SK-N-MC (cell line): ENCODE measurements at regions not wholly inside any gene's neighbourhood (a gene's known extent, or its start where the extent isn't known, plus 50 kb on each side); places are given as distances from the start of the nearest gene placed in this dataset.
"Not testable (repeated sequence)": the region's sequence is repeated elsewhere in the genome, so short reads cannot be mapped to it uniquely, and the experiment has no call there.

Experiments used
- EZH2 ChIP-seq: fragments of 200-600 bp; sonication (generic); IDR thresholded peaks from one replicate; pipeline ENCODE4 v1.6.1; 2017; ENCODE audit warnings: antibody characterized with exemption
- FOXP2 ChIP-seq: optimal IDR thresholded peaks from 2 replicates; pipeline ENCODE3; 2011; ENCODE audit warnings: mild to moderate bottlenecking, moderate library complexity; ENCODE audit not compliant: insufficient read depth; ENCODE audit errors: extremely low read length, control extremely low read depth
- POLR2AphosphoS5 ChIP-seq: IDR thresholded peaks from 2 replicates; pipeline ENCODE4 v1.6.1; 2012; ENCODE audit warnings: mild to moderate bottlenecking, low read depth, low read length, borderline replicate concordance

DNA sequence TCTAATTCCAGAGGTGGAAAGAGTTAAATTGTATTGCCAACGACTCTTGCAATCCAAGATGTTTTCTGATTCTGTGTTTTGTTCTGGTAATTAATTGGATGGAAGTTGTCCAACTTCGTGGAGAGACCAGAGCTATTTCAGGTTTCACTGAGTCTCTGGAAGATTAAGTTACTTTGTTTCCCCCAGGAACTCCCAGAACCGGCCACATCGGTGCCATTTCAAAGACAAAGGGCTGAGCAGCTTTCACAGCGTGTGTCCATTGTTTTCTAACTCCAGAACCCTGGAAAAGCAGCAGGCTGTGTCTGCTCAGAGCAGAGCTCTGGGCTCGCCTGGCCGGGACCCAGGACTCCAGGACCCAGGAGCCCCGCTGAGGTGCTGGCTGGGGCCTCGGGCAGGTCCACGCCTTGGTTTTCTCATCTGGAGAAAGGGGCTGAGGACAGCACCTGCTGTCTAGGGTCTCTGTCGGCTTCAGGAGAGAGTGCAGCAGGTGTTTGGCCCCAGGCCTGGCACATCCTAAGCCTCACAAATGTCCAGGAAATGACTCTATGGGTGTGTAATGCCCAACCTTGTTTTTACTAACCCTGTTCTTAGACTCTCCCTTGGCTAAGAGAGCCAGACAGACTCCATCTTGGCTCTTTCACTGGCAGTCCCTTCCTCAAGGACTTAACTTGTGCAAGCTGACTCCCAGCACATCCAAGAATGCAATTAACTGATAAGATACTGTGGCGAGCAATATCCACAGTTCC, 86.0 kb upstream of the SFSWAP start:
- not testable (repeated sequence) for TF ChIP-seq POLR2AphosphoS5, EZH2, FOXP2
